Right lobe of liver (tissue), 6 donors: ENCODE measurements at regions not wholly inside any gene's neighbourhood (a gene's known extent, or its start where the extent isn't known, plus 50 kb on each side); places are given as distances from the start of the nearest gene placed in this dataset.

ENCODE experiments used
- ATAC-seq, 4 donors: fragments of 200-7000 bp; cut with Tn5 transposase; one replicate each; pipeline ENCODE4 v1.9.1; 2020; ENCODE audit warnings: mild to moderate bottlenecking in 4 of 4, moderate library complexity in 4 of 4
- DNase-seq, 3 donors: peaks; one replicate each; pipeline ENCODE4 v3.0.0-alpha.2; 2020
- H3K27ac ChIP-seq, 3 donors: fragments of 200-600 bp; one replicate each; pipeline ENCODE4 v1.8.0; 2022
- H3K27me3 ChIP-seq, 2 donors: fragments of 200-600 bp; one replicate each; pipeline ENCODE4 v1.8.0; 2022
- H3K36me3 ChIP-seq, 4 donors: fragments of 200-600 bp; sonication (generic) in 1 of 4; one replicate each; pipeline versions ENCODE4 v1.5.1 to v1.8.0; 2017 to 2022; ENCODE audit warnings: control low read depth in 1 of 4
- H3K4me1 ChIP-seq, 4 donors: fragments of 200-600 bp; sonication (generic) in 1 of 4; one replicate each; pipeline versions ENCODE4 v1.5.1 to v1.8.0; 2017 to 2022; ENCODE audit warnings: control low read depth in 1 of 4
- H3K4me3 ChIP-seq, 3 donors: fragments of 200-600 bp; one replicate each; pipeline ENCODE4 v1.8.0; 2022
- H3K9me3 ChIP-seq, 4 donors: fragments of 200-600 bp; sonication (generic) in 1 of 4; one replicate each; pipeline versions ENCODE4 v1.5.1 to v1.8.0; 2017 to 2022; ENCODE audit warnings: control low read depth in 1 of 4
- POLR2A ChIP-seq: fragments of 450-650 bp; IDR thresholded peaks from one replicate; pipeline ENCODE4 v1.6.1; 2017; ENCODE audit warnings: antibody characterized with exemption, mild to moderate bottlenecking
- WGBS: methylation state at CpG from one replicate; pipeline ENCODE4 v1.1.6; 2018; ENCODE audit warnings: low coverage, low lambda C conversion rate; ENCODE audit not compliant: insufficient coverage; ENCODE audit errors: missing lambda C conversion rate; 5-methylcytosine and 5-hydroxymethylcytosine counted together
- intact Hi-C, 2 donors: fragments of 100-400 bp; cut with DNase I; formaldehyde crosslinking; loops; one replicate each; pipeline versions ENCODE4 v1.11.2 to v1.14.1; 2022
- TF ChIP-seq, protein P1 (sequence below), 4 donors: fragments of 200-600 bp in 3 of 4; fragments of 450-650 bp in 1 of 4; IDR thresholded peaks; one replicate each; pipeline versions ENCODE4 v1.5.1 to v1.8.0; 2016 to 2022; ENCODE audit warnings: antibody characterized with exemption in 4 of 4, mild to moderate bottlenecking in 2 of 4
- donor health status: DM: no; HTN: yes; CAD: no.
- donor health status: DM: no; HTN: no; CAD: no.
- donor health status: DM: no; HTN: no; CAD: no.
- donor health status: DM: no; HTN: yes; CAD: no.
- donor health status: DM: no; HTN: yes; CAD: no.

DNA sequence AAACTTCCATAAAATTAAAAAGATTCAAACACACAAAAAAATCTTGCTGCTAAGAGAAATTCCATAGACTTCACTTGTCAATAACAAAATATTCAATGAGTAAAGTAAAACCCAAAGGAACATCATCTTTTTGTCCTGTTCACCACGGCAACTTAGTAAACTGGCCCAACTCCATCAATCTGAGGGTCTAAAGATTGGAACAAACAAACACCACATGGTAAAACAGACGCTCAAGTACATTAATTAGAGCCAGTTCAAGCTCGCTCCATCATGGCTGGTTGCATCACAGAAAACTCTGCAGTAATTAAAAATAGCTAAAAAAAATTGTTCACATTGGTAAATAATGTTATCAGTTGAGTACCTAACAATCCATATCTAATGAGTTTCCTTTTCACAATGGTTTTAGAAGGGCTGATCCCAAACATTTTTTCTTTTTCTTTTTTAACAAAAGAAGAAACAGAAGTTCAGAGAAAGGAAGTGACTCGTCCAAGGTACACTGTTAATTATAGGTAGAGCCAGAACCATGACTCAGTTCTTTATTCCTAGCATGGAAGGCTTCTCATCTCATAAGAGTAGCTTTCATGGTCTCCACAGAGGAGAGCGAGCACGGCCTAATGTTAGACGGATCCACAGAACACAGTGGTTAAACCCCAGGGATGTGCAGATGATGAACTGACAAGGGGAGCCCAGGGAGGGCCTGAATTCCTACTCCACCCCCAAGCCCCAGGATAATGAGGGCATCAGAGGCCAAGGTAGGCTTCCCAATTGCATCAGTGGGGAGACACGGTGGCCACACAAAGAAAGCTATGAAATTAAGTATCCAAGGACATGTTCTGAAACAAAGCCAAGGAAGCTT, 79.2 kb upstream of the ARHGEF3 start:
- no peak for TF ChIP-seq POLR2A
- TF ChIP-seq, protein P1, sequence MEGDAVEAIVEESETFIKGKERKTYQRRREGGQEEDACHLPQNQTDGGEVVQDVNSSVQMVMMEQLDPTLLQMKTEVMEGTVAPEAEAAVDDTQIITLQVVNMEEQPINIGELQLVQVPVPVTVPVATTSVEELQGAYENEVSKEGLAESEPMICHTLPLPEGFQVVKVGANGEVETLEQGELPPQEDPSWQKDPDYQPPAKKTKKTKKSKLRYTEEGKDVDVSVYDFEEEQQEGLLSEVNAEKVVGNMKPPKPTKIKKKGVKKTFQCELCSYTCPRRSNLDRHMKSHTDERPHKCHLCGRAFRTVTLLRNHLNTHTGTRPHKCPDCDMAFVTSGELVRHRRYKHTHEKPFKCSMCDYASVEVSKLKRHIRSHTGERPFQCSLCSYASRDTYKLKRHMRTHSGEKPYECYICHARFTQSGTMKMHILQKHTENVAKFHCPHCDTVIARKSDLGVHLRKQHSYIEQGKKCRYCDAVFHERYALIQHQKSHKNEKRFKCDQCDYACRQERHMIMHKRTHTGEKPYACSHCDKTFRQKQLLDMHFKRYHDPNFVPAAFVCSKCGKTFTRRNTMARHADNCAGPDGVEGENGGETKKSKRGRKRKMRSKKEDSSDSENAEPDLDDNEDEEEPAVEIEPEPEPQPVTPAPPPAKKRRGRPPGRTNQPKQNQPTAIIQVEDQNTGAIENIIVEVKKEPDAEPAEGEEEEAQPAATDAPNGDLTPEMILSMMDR (IDR thresholded peaks at IDR 0.05): no peak
- intact Hi-C loops: no loop called here
- Histone ChIP-seq H3K27me3 (no peaks in the 10 kb centered on the region), H3K36me3 (no peaks in the 10 kb centered on the region), H3K4me1 (no peaks in the 10 kb centered on the region), H3K9me3 (no peaks in the 10 kb centered on the region), H3K4me3 (no peak overlapping the region), H3K27ac (no peak overlapping the region)
- ATAC-seq (no peak), DNase-seq (no peak)
- WGBS: 84% methylated on average over 8 of the region's 8 CpGs

DNA sequence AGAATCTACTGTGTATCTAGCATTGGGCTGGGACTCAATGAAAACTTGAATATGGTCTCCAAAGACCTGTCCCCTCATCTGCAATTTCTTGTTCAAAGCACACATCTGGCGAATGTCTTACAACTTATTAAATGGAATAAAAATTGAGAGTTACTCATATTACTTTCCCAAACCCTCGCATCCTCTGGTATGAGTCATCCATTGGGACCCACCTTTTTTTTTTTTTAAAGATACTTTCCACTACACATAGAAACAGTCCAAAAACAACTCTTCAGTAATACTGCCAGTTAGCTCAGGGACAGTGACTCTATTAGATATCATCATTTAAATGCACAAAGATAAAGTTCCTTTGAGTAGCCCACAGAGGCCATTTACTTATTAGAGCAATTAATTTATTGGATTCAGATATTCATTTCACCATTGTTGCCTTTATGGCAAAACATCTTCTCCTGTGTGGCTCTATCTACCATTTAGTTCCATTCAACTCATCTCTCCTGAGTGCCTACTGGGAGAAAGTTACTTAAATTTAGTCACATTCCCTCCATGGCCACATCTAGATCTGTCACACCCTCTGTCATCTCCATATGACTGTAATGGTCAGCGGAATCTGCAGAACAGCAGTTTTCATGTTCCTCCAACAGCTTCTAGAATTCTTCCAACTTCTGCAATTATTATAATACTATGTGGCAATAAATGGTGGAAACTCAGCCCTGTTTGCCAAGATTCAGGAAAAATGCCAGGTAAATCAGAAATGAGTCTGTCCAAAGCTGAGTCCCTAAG, 77.9 kb upstream of the ARHGEF3 start:
- peak in 3 of 4 donors; percentile 28 to 47 (median 46) for ATAC-seq
- Histone ChIP-seq H3K36me3 (no peaks in the 10 kb centered on the region), H3K4me1 (no peaks in the 10 kb centered on the region), H3K27ac (no peak overlapping the region), H3K9me3 (no peaks in the 10 kb centered on the region), H3K4me3 (no peak overlapping the region), H3K27me3 (no peaks in the 10 kb centered on the region)
- 48% methylated on average over 3 of the region's 3 CpGs for WGBS
- intact Hi-C loops: no loop called here
- no peak for TF ChIP-seq POLR2A
- TF ChIP-seq, protein P1 (IDR thresholded peaks at IDR 0.05): no peak
- no peak for DNase-seq

DNA sequence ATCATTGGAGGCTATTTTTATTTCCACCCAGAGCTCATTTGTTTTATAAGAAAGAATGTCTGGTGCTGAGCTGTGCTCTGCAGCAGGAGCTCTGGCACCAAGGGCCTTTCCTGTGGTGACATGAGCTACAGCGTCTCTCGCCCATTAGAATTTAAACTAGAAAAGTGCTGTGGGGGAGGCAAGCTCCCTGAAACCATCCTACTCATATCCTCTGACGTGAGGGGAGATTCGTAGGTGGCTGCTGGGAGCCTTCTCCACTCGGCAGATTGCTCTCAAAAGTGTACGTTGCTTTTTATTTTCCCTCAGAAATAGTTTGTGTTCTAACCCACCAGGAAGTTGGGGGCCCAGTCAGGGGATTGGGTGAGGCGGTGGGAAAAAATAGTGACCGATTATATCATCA, 76.3 kb upstream of the ARHGEF3 start:
- WGBS: 47% methylated on average over 8 of the region's 8 CpGs

DNA sequence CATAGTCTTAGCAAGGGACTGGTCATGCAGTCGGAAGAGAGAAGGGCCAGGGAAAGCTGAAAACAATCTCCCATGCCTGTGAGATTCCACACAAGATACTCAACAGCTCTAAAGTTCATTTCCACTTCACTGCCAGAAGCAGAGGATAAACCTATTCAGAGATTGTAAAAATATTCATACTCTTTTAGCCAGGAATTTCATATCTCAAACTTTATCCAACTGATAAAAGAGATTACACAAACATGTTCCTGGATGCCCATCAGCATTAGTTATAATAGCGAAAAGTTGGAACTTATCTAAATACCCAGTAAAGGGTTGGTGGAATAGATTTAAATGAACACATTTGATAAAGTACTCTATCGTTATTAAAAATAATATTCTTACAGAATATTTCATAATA, 75.2 kb upstream of the ARHGEF3 start:
- ATAC-seq (no peak), DNase-seq (no peak)
- Histone ChIP-seq H3K4me1 (no peaks in the 10 kb centered on the region), H3K9me3 (no peaks in the 10 kb centered on the region), H3K36me3 (no peaks in the 10 kb centered on the region), H3K4me3 (no peak overlapping the region), H3K27me3 (no peaks in the 10 kb centered on the region), H3K27ac (no peak overlapping the region)
- intact Hi-C loops: no loop called here
- WGBS: 92% methylated on average over 2 of the region's 3 CpGs
- TF ChIP-seq, protein P1 (IDR thresholded peaks at IDR 0.05): no peak
- no peak for TF ChIP-seq POLR2A

More for the DNA sequence above, 76.3 kb upstream of the ARHGEF3 start:
- Histone ChIP-seq H3K36me3 (no peaks in the 10 kb centered on the region), H3K4me1 (no peaks in the 10 kb centered on the region), H3K4me3 (no peak overlapping the region), H3K27me3 (no peaks in the 10 kb centered on the region), H3K9me3 (no peaks in the 10 kb centered on the region), H3K27ac (no peak overlapping the region)
- peak; percentile 30 to 65 (median 44) for ATAC-seq
- intact Hi-C loops: no loop called here
- TF ChIP-seq, protein P1 (IDR thresholded peaks at IDR 0.05): no peak
- TF ChIP-seq POLR2A: no peak
- no peak for DNase-seq
